Prostate gland (tissue), 2 donors: ENCODE measurements at regions not wholly inside any gene's neighbourhood (a gene's known extent, or its start where the extent isn't known, plus 50 kb on each side); places are given as distances from the start of the nearest gene placed in this dataset.

ENCODE experiments used
- POLR2A ChIP-seq: fragments of 450-650 bp; IDR thresholded peaks from one replicate; pipeline ENCODE4 v1.6.1; 2016; ENCODE audit warnings: antibody characterized with exemption, mild to moderate bottlenecking
- POLR2AphosphoS5 ChIP-seq: sonication (generic); formaldehyde crosslinking; IDR thresholded peaks from one replicate; pipeline ENCODE4 v1.6.1; 2017; ENCODE audit warnings: antibody characterized with exemption
- TF ChIP-seq, protein P1 (sequence below), 4 experiments: fragments of 200-600 bp in 2 of 4; fragments of 450-650 bp in 2 of 4; sonication (generic) in 2 of 4; IDR thresholded peaks; 1 replicate in 3 of 4; 2 replicates in 1 of 4; pipeline ENCODE4 v1.5.1; 2016 to 2019; ENCODE audit warnings: antibody characterized with exemption in 4 of 4, mild to moderate bottlenecking in 2 of 4, moderate library complexity in 2 of 4

- TF ChIP-seq, protein P1, sequence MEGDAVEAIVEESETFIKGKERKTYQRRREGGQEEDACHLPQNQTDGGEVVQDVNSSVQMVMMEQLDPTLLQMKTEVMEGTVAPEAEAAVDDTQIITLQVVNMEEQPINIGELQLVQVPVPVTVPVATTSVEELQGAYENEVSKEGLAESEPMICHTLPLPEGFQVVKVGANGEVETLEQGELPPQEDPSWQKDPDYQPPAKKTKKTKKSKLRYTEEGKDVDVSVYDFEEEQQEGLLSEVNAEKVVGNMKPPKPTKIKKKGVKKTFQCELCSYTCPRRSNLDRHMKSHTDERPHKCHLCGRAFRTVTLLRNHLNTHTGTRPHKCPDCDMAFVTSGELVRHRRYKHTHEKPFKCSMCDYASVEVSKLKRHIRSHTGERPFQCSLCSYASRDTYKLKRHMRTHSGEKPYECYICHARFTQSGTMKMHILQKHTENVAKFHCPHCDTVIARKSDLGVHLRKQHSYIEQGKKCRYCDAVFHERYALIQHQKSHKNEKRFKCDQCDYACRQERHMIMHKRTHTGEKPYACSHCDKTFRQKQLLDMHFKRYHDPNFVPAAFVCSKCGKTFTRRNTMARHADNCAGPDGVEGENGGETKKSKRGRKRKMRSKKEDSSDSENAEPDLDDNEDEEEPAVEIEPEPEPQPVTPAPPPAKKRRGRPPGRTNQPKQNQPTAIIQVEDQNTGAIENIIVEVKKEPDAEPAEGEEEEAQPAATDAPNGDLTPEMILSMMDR (IDR thresholded peaks at IDR 0.05), result no peak
- TF ChIP-seq POLR2A, result no peak
- TF ChIP-seq POLR2AphosphoS5, result no peak
Measured at GRCh38 chr16:65855171-65856145, 511.0 kb upstream of the CDH5 start.
